ENCODE measurements at regions not wholly inside any gene's neighbourhood (a gene's known extent, or its start where the extent isn't known, plus 50 kb on each side); places are given as distances from the start of the nearest gene placed in this dataset.

GRCh38 chr5:103354446-103354845 is 95.9 kb downstream of the MACIR start:
- TF ChIP-seq YY1 (IDR thresholded peaks at IDR 0.05; ENCODE audit: insufficient read depth, insufficient read length) (no peak), SUZ12 (IDR thresholded peaks at IDR 0.05; ENCODE audit: extremely low read depth, insufficient read depth, insufficient read length) (no peak)
